Choroid plexus epithelial cell (primary cell): ENCODE measurements at regions not wholly inside any gene's neighbourhood (a gene's known extent, or its start where the extent isn't known, plus 50 kb on each side); places are given as distances from the start of the nearest gene placed in this dataset.

Source experiments
- DNase-seq: peaks from one replicate; pipeline ENCODE4 v3.0.0-alpha.2; 2010; ENCODE audit warnings: low read depth
- H3K4me3 ChIP-seq: 2 replicates; pipeline ENCODE4 v1.5.1; 2011; ENCODE audit warnings: low read depth, mild to moderate bottlenecking, control low read depth, low read length, moderate library complexity
- TF ChIP-seq, protein P1 (sequence below): conservative IDR thresholded peaks from 2 replicates; pipeline ENCODE4 v1.5.1; 2011; ENCODE audit warnings: low read depth, mild to moderate bottlenecking, control low read depth, inconsistent platforms, low read length, moderate library complexity

DNA sequence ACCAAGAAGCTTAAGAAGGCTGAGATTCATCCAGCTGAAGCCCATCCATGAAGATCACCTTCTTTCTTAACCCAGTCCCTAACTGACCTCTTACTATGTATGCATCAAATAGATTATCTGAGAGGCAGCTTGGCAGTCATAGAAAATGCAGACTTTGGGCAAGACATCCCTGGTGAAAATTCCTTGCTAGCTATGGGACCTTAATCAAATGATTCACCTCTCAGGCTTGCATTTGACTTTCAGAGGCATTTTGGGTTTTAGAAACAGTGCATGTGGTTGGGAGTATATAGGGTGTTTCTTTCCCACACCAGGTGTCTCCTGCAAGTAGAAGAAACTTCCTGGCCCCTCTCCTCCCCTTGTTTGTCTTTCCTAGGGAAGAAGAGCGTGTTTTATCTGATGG lies 188.5 kb upstream of the ISX start:
- no peak for DNase-seq
- TF ChIP-seq, protein P1, sequence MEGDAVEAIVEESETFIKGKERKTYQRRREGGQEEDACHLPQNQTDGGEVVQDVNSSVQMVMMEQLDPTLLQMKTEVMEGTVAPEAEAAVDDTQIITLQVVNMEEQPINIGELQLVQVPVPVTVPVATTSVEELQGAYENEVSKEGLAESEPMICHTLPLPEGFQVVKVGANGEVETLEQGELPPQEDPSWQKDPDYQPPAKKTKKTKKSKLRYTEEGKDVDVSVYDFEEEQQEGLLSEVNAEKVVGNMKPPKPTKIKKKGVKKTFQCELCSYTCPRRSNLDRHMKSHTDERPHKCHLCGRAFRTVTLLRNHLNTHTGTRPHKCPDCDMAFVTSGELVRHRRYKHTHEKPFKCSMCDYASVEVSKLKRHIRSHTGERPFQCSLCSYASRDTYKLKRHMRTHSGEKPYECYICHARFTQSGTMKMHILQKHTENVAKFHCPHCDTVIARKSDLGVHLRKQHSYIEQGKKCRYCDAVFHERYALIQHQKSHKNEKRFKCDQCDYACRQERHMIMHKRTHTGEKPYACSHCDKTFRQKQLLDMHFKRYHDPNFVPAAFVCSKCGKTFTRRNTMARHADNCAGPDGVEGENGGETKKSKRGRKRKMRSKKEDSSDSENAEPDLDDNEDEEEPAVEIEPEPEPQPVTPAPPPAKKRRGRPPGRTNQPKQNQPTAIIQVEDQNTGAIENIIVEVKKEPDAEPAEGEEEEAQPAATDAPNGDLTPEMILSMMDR = no peak
- no peak overlapping the region for H3K4me3 ChIP-seq

DNA sequence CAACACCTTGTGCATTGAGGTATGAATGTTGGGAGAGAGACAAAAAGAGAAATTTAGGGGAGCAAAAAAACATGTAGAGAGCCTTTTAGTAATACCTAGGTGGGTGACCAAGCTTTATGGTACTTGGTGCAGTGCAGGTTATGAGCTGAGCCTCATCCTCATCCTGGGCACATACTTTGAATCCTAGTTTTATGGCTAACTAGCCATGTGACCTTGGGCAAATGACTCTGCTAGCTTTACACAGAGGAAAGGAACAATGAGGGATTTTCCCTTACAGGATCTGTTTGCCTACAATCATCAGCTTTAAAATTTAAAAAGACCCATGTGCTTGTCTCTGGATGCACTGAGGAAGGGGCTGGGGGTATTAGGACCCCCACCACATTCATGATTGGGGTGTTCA lies 187.8 kb upstream of the ISX start:
- no peak for DNase-seq
- TF ChIP-seq, protein P1 = no peak
- no peak overlapping the region for H3K4me3 ChIP-seq

DNA sequence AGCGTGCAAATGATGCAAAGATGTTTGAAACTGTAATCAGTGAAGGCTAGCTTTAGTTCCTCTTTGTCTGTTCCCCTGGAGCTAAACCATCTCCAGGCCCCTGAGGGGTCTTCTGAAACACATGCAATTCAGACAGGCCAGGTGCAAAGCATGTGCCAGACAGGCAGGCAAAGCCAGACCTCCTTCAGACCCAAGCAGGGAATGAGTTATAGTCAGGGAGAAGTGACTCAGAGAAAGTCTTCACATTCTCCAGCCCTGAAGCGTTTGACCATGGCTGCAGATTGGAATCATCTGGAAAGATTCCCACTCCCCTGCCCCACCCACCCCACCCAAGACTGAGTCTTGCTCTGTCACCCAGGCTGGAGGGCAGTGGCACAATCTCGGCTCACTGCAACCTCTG lies 187.0 kb upstream of the ISX start:
- TF ChIP-seq, protein P1 = no peak
- H3K4me3 ChIP-seq = no peak overlapping the region
- no peak for DNase-seq

DNA sequence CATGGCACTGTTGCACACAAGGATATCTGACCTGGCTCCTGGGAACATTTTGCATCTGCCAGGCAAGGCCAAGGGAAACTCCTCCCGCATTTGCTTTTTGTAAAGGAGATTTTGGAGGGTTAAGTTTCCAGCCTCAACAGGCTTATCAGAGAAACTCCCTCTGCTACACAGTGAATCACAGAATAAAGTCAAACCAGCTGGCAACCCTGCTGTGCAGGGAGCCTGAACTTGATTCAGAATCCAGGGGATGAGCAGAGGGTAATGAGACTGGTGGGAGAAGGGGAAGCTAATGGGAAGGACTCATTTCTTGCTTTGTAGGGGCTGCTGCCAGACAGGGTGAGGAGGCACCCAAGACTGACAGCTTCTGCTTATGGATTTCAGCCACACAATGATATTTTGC lies 185.3 kb upstream of the ISX start:
- TF ChIP-seq, protein P1 = no peak
- H3K4me3 ChIP-seq = no peak overlapping the region
- no peak for DNase-seq

DNA sequence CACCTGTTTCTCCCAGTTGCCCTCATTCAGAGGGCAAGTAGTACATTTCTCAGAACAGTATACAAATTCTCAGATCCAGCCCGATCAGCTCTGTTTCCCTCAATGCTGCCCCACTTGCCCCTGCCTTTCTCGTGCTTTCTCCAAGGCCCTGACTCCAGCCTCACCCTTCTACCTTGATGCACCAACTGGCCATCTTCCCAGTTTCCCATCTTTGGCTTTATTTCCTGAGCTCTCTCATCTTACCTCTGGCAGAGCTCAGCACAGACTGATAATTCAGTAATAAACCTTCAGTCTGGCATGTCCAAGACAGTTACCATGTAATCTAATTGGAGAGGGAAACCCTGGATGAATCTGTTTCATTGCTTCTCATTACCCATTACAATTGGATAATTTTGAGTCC lies 184.5 kb upstream of the ISX start:
- TF ChIP-seq, protein P1 = no peak
- no peak for DNase-seq
- no peak overlapping the region for H3K4me3 ChIP-seq

DNA sequence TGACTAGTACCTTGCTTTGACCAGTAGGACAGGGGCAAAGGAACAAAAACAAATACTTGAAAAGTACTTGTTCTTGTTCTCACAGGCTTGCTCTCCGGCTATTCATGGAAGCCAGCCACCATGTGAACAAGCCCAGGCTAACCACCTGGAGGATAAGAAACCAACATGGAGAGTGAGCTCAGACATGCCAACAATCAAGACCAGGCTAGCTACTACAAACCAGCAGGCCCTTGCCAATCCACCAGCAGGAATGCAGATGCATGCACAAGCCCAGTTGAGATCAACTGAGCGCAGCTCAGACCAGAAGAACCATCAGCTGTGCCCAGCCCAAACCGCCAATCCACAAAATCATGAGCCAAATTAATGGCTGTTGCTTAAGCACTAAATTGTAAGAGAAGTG lies 180.1 kb upstream of the ISX start:
- no peak overlapping the region for H3K4me3 ChIP-seq
- TF ChIP-seq, protein P1 = no peak
- no peak for DNase-seq

DNA sequence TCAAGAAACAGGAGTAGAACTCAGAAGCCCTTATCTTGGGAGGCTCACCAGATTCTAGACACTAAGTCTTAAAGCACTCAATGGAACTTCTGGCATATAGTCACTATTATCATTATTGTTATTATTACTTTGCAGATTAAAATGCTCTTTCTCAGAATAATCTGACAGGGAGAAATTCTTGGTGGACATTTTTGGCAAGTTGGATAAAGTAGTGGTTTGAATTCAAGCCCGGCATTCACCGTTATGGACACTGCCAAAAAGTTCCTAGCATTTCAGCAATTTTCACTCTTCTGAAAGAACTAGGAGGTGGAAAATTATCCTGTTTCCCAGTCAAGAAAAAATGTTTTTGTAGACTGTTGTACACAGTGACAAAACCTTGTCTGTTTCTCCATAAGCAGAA lies 179.6 kb upstream of the ISX start:
- no peak overlapping the region for H3K4me3 ChIP-seq
- TF ChIP-seq, protein P1 = no peak
- DNase-seq = no peak
